ENCODE measurements at regions not wholly inside any gene's neighbourhood (a gene's known extent, or its start where the extent isn't known, plus 50 kb on each side); places are given as distances from the start of the nearest gene placed in this dataset.

GRCh38 chr1:244157731-244158438 is 106.8 kb downstream of the ZBTB18 start:
- no TSS peak for BruUV-seq (replicated peaks)
- peaks cover 16% of the 10 kb centered on the region for H3K9me3 Mint-ChIP-seq (ENCODE audit: unreplicated experiment)
- intact Hi-C loops (cut with micrococcal nuclease; ENCODE audit: unreplicated experiment) = no loop called here
- Histone ChIP-seq H3K4me3 (ENCODE audit: low read depth, low read length) (no peak overlapping the region), H3K4me1 (peaks cover 10% of the 10 kb centered on the region; the same call in 1 of the 2 replicates), H3K36me3 (ENCODE audit: control insufficient read depth, insufficient read depth, low read length) (no peaks in the 10 kb centered on the region), H3K27me3 (replicated peaks; ENCODE audit: control insufficient read depth, insufficient read depth, low read length) (no peaks in the 10 kb centered on the region), H3K9me3 (no peaks in the 10 kb centered on the region)
- H3K4me3 Mint-ChIP-seq (ENCODE audit: unreplicated experiment) = no peak overlapping the region
- H3K4me1 Mint-ChIP-seq (ENCODE audit: low read depth, unreplicated experiment) = peaks cover 6% of the 10 kb centered on the region
- H3K27me3 Mint-ChIP-seq (ENCODE audit: insufficient read depth, unreplicated experiment) = no peaks in the 10 kb centered on the region
- POLR2A ChIA-PET = no interaction called here
- DNase-seq = no peak
- no peak for TF ChIP-seq CTCF (IDR thresholded peaks at IDR 0.05; ENCODE audit: insufficient read depth in 1 of 2, low read depth in 1 of 2, low read length in 1 of 2, severe bottlenecking in 1 of 2, unreplicated experiment in 1 of 2)
- H3K36me3 Mint-ChIP-seq (ENCODE audit: insufficient read depth, unreplicated experiment) = no peaks in the 10 kb centered on the region
- CTCF ChIA-PET = no interaction called here
- H3K27ac Mint-ChIP-seq (ENCODE audit: unreplicated experiment) = no peak overlapping the region

DNA sequence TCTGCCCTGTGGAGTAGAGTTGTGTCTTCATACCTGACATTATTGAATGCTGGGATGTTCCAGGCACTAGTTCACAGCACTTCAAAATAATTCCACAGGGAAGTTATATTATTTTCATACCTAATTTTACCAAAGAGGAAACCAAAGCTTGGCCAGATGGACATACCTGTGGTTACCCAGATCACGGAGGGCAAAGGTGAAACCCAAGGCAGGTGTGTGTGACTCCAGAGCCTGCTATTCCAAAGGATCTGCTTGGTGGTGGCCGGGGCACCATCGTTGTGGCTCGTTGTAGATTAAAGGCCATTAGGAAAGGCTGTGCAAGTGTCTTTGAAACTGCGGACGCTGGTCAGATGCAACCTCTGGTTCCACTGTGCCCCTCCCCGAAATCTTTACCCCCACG is 108.6 kb downstream of the ZBTB18 start:
- Histone ChIP-seq H3K4me1 (peaks cover 27% of the 10 kb centered on the region), H3K36me3 (ENCODE audit: control insufficient read depth, insufficient read depth, low read length) (no peaks in the 10 kb centered on the region), H3K4me3 (ENCODE audit: low read depth, low read length) (no peak overlapping the region), H3K9me3 (no peaks in the 10 kb centered on the region), H3K27me3 (replicated peaks; ENCODE audit: control insufficient read depth, insufficient read depth, low read length) (no peaks in the 10 kb centered on the region)
- H3K4me3 Mint-ChIP-seq (ENCODE audit: unreplicated experiment) = no peak overlapping the region
- peaks cover 18% of the 10 kb centered on the region for H3K9me3 Mint-ChIP-seq (ENCODE audit: unreplicated experiment)
- no peak overlapping the region for H3K27ac Mint-ChIP-seq (ENCODE audit: unreplicated experiment)
- POLR2A ChIA-PET = no interaction called here
- H3K4me1 Mint-ChIP-seq (ENCODE audit: low read depth, unreplicated experiment) = peaks cover 7% of the 10 kb centered on the region
- BruUV-seq (replicated peaks) = no TSS peak
- intact Hi-C loops (cut with micrococcal nuclease; ENCODE audit: unreplicated experiment) = loop anchor here (5.0 kb wide), 1 partner anchor 113 kb away; no protein-coding TSS in a partner anchor
- CTCF ChIA-PET = no interaction called here
- no peaks in the 10 kb centered on the region for H3K36me3 Mint-ChIP-seq (ENCODE audit: insufficient read depth, unreplicated experiment)
- H3K27me3 Mint-ChIP-seq (ENCODE audit: insufficient read depth, unreplicated experiment) = no peaks in the 10 kb centered on the region
- no peak for DNase-seq
- no peak for TF ChIP-seq CTCF (IDR thresholded peaks at IDR 0.05; ENCODE audit: insufficient read depth in 1 of 2, low read depth in 1 of 2, low read length in 1 of 2, severe bottlenecking in 1 of 2, unreplicated experiment in 1 of 2)

DNA sequence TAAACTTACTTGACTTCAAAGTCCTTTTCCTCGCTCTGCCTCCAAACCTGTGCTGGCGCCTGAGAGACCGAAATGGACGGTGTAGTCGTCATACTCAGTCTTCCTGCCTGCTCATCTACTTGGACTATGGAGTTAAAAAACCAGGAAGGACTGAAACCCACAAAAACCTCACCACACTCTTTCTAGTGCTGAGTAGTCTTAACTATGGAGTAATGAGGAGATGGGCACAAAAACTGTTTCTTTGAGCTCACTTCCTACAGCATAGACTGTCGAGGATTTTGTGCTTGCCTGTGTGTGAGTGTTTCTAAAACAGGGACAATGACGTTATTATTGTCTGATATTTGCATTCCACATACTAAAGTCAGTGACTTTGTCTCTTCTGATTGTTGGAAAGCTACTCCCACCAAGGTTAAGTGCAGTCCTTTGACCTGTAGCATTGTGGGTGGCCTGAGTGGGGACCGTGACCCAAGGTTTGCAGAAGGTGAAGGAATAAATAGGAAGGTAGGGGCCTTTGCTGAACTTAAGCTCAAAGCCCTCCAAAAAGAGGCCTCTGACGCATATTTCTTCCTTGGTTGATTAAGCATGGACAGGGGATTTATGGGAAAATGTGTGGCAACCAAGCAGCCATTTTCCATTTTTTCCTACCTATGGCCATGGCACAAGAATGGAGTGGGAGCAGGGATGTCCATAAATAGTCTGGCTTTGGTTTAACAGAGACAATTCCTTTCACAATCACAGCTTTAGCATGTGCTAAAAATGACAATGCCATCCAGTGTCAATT is 109.6 kb downstream of the ZBTB18 start:
- H3K4me1 ChIP-seq = peaks cover 34% of the 10 kb centered on the region
- ChIA-PET CTCF (no interaction called here), POLR2A (no interaction called here)
- no peaks in the 10 kb centered on the region for H3K36me3 ChIP-seq (ENCODE audit: control insufficient read depth, insufficient read depth, low read length)
- intact Hi-C loops (cut with micrococcal nuclease; ENCODE audit: unreplicated experiment) = loop anchor here (5.0 kb wide), 1 partner anchor 112 kb away; no protein-coding TSS in a partner anchor
- Mint-ChIP-seq H3K36me3 (ENCODE audit: insufficient read depth, unreplicated experiment) (no peaks in the 10 kb centered on the region), H3K4me3 (ENCODE audit: unreplicated experiment) (no peak overlapping the region), H3K27ac (ENCODE audit: unreplicated experiment) (no peak overlapping the region), H3K27me3 (ENCODE audit: insufficient read depth, unreplicated experiment) (no peaks in the 10 kb centered on the region), H3K9me3 (ENCODE audit: unreplicated experiment) (peaks cover 18% of the 10 kb centered on the region), H3K4me1 (ENCODE audit: low read depth, unreplicated experiment) (peaks cover 7% of the 10 kb centered on the region)
- no peak for DNase-seq
- no peak overlapping the region for H3K4me3 ChIP-seq (ENCODE audit: low read depth, low read length)
- no TSS peak for BruUV-seq (replicated peaks)
- H3K9me3 ChIP-seq = no peaks in the 10 kb centered on the region; the same call in 1 of the 2 replicates
- TF ChIP-seq CTCF (IDR thresholded peaks at IDR 0.05; ENCODE audit: insufficient read depth in 1 of 2, low read depth in 1 of 2, low read length in 1 of 2, severe bottlenecking in 1 of 2, unreplicated experiment in 1 of 2) = no peak
- no peaks in the 10 kb centered on the region for H3K27me3 ChIP-seq (replicated peaks; ENCODE audit: control insufficient read depth, insufficient read depth, low read length)

Data from Caco-2 (cell line).